Keratinocyte (primary cell): ENCODE measurements at regions not wholly inside any gene's neighbourhood (a gene's known extent, or its start where the extent isn't known, plus 50 kb on each side); places are given as distances from the start of the nearest gene placed in this dataset.

ENCODE experiments used
- DNase-seq: peaks from one replicate; pipeline ENCODE4 v3.0.0-alpha.2; 2011; ENCODE audit warnings: low read depth, missing footprints, low spot score
- FAIRE-seq: peaks from 2 replicates; lab custom pipeline; 2011; peaks lifted over from hg19 to GRCh38; lab: Jason Lieb, UNC
- H2AFZ ChIP-seq: 2 replicates; pipeline ENCODE4 v1.6.0; 2012; ENCODE audit warnings: low read length, control low read depth, inconsistent platforms; ENCODE audit not compliant: control insufficient read depth
- H3K27ac ChIP-seq: 2 replicates; pipeline ENCODE4 v1.5.1; 2011; ENCODE audit warnings: low read length; ENCODE audit not compliant: control insufficient read depth, insufficient read depth
- H3K27me3 ChIP-seq: 3 replicates; pipeline ENCODE4 v1.6.0; 2011; ENCODE audit warnings: low read length; ENCODE audit not compliant: control insufficient read depth, insufficient read depth; ENCODE audit errors: extremely low read depth
- H3K36me3 ChIP-seq, 2 experiments: 2 replicates in 1 of 2; 3 replicates in 1 of 2; pipeline ENCODE4 v1.5.1; 2011; ENCODE audit warnings: low read length in 2 of 2, mild to moderate bottlenecking in 1 of 2; ENCODE audit not compliant: control insufficient read depth in 2 of 2, insufficient read depth in 2 of 2; ENCODE audit errors: extremely low read depth in 1 of 2
- H3K4me1 ChIP-seq: 3 replicates; pipeline ENCODE4 v1.5.1; 2011; ENCODE audit warnings: low read length; ENCODE audit not compliant: control insufficient read depth, insufficient read depth; ENCODE audit errors: extremely low read depth
- H3K4me2 ChIP-seq: 3 replicates; pipeline ENCODE4 v1.6.0; 2011; ENCODE audit warnings: low read depth, low read length; ENCODE audit not compliant: control insufficient read depth, insufficient read depth; ENCODE audit errors: extremely low read depth
- H3K4me3 ChIP-seq, 3 experiments: fragments of 200-600 bp in 1 of 3; sonication (generic) in 1 of 3; 2 replicates in 2 of 3; 3 replicates in 1 of 3; pipeline ENCODE4 v1.5.1; 2011 to 2016; ENCODE audit warnings: low read length in 3 of 3, mild to moderate bottlenecking in 3 of 3, control low read depth in 2 of 3, inconsistent platforms in 1 of 3, low read depth in 1 of 3, mixed read lengths in 1 of 3, mixed run types in 1 of 3, moderate library complexity in 1 of 3; ENCODE audit not compliant: control insufficient read depth in 2 of 3, insufficient read depth in 2 of 3; ENCODE audit errors: extremely low read depth in 1 of 3
- H3K79me2 ChIP-seq: 2 replicates; pipeline ENCODE4 v1.6.0; 2012; ENCODE audit warnings: low read length; ENCODE audit not compliant: control insufficient read depth, insufficient read depth
- H3K9ac ChIP-seq: 3 replicates; pipeline ENCODE4 v1.6.0; 2011; ENCODE audit warnings: low read length; ENCODE audit not compliant: control insufficient read depth, insufficient read depth; ENCODE audit errors: extremely low read depth
- H3K9me1 ChIP-seq: 3 replicates; pipeline ENCODE4 v1.6.0; 2011; ENCODE audit warnings: low read length; ENCODE audit not compliant: control insufficient read depth, insufficient read depth; ENCODE audit errors: extremely low read depth
- H3K9me3 ChIP-seq: 2 replicates; pipeline ENCODE4 v1.5.1; 2012; ENCODE audit warnings: low read depth, low read length; ENCODE audit not compliant: control insufficient read depth
- H4K20me1 ChIP-seq: 3 replicates; pipeline ENCODE4 v1.6.0; 2011; ENCODE audit warnings: low read length; ENCODE audit not compliant: control insufficient read depth, insufficient read depth; ENCODE audit errors: extremely low read depth
- CTCF ChIP-seq, 3 experiments: IDR thresholded peaks in 1 of 3; conservative IDR thresholded peaks in 1 of 3; optimal IDR thresholded peaks in 1 of 3; 2 replicates in 2 of 3; 3 replicates in 1 of 3; pipeline versions ENCODE3 to v1.5.1; 2011; ENCODE audit warnings: low read length in 3 of 3, mild to moderate bottlenecking in 3 of 3, moderate library complexity in 2 of 3, control low read depth in 1 of 3, inconsistent platforms in 1 of 3; ENCODE audit not compliant: insufficient read depth in 2 of 3; ENCODE audit errors: extremely low read depth in 1 of 3
- EZH2 ChIP-seq: IDR thresholded peaks from one replicate; pipeline ENCODE4 v1.6.1; 2012; ENCODE audit warnings: inconsistent platforms, mild to moderate bottlenecking, low read length, moderate library complexity
- dilution Hi-C: fragments of 300-500 bp; cut with MboI; formaldehyde crosslinking; loops from one replicate; pipeline ENCODE4 v1.7.0; 2020; ENCODE audit warnings: low sequenced_read_pairs; ENCODE audit not compliant: extremely low pct_ligation_motif_present

- Histone ChIP-seq H3K9ac (no peak overlapping the region), H3K4me1 (no peaks in the 10 kb centered on the region), H2AFZ (no peak overlapping the region), H3K36me3 (no peaks in the 10 kb centered on the region), H3K27ac (no peak overlapping the region), H4K20me1 (no peaks in the 10 kb centered on the region), H3K4me3 (no peak overlapping the region), H3K9me1 (no peaks in the 10 kb centered on the region), H3K27me3 (peaks cover 15% of the 10 kb centered on the region), H3K9me3 (no peaks in the 10 kb centered on the region), H3K4me2 (no peak overlapping the region), H3K79me2 (no peaks in the 10 kb centered on the region)
- TF ChIP-seq CTCF (optimal IDR thresholded peaks at IDR 0.05 in 1 of 3, IDR thresholded peaks at IDR 0.05 in 1 of 3, conservative IDR thresholded peaks at IDR 0.05 in 1 of 3; ENCODE audit: extremely low read depth in 1 of 3, insufficient read depth in 2 of 3, low read length in 3 of 3): no peak
- no peak for TF ChIP-seq EZH2
- dilution Hi-C loops: no loop called here
- DNase-seq: no peak
- no peak for FAIRE-seq
Measured at GRCh38 chr14:65826946-65827345, 414.4 kb downstream of the FUT8 start.

- FAIRE-seq (no peak), DNase-seq (no peak)
- no peak overlapping the region for H3K27ac ChIP-seq
- TF ChIP-seq EZH2: no peak
- TF ChIP-seq CTCF (optimal IDR thresholded peaks at IDR 0.05 in 1 of 3, IDR thresholded peaks at IDR 0.05 in 1 of 3, conservative IDR thresholded peaks at IDR 0.05 in 1 of 3; ENCODE audit: extremely low read depth in 1 of 3, insufficient read depth in 2 of 3, low read length in 3 of 3): no peak
- H3K9me1 ChIP-seq: no peaks in the 10 kb centered on the region
- dilution Hi-C loops: no loop called here
- H2AFZ ChIP-seq: no peak overlapping the region
- no peaks in the 10 kb centered on the region for H3K4me1 ChIP-seq
- H3K4me3 ChIP-seq: no peak overlapping the region
- no peaks in the 10 kb centered on the region for H3K9me3 ChIP-seq
- no peaks in the 10 kb centered on the region for H3K79me2 ChIP-seq
- no peak overlapping the region for H3K9ac ChIP-seq
- no peak overlapping the region for H3K4me2 ChIP-seq
- H4K20me1 ChIP-seq: no peaks in the 10 kb centered on the region
- no peaks in the 10 kb centered on the region for H3K36me3 ChIP-seq
- H3K27me3 ChIP-seq: peaks cover 12% of the 10 kb centered on the region
Measured at GRCh38 chr14:65827520-65827919, 415.0 kb downstream of the FUT8 start.
